ENCODE measurements at regions not wholly inside any gene's neighbourhood (a gene's known extent, or its start where the extent isn't known, plus 50 kb on each side); places are given as distances from the start of the nearest gene placed in this dataset.
A peak's percentile ranks its signal among the peaks of the same experiment; 100 is the strongest.

DNA sequence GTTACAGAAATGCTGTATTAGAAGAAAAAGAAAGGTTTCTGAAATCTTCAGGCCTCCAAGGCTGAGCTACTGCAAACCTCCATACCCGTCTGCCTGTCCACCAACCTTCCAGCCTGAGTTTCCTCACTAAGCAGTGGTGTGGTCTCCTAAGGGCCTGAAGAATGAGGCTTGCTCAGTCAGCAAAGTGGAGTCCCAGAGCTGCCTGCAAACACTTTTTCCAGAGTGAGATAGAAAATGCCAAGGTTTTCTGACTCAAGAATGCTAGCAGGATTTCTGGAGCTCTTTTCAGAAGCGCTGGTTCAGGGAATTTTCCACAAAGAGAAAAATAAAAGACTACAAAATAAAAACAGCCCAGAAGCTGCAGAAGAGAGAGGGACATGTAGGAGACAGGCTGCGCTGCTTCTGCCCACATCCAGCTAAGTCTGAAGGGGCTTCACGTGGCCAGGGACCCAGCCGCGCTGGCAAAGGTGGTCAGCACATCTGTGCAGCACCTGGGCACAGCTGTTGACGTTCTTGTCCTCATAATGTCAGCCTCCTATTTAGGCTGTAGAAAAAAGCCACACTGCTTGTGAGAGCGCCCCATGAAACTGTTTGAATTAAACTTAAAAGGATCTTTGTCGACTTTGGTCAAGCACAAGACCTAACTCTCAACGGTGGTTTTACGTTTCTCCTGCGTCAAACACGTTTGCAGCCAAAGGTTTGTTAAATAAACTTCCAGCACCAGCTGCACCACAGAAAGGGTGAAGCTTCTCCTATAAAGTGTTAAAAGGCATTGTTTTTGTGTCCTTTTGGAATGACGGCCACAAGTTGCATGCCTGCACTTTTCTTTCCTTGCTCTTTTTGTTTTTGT is 209.0 kb downstream of the THBS2 start:
- no peak for DNase-seq

DNA sequence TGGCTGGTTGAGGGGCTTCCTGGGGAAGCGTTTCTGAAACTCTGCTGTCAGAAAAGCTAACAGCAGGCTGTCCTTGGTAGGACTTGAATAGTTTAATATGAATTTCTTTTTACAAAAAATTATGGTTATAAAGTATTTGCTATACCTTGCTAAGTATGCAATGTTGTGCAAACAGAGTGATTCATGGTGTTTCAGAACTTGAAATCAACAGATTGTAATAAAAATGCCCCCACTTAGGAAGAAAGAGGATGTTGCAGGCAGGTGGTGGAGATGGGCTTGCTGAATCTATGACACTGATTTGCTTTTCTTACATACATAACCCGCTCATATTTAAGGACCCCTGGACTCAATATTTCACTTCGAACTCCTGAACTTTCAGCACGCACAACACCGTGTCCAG is 211.6 kb downstream of the THBS2 start:
- no peak for DNase-seq

DNA sequence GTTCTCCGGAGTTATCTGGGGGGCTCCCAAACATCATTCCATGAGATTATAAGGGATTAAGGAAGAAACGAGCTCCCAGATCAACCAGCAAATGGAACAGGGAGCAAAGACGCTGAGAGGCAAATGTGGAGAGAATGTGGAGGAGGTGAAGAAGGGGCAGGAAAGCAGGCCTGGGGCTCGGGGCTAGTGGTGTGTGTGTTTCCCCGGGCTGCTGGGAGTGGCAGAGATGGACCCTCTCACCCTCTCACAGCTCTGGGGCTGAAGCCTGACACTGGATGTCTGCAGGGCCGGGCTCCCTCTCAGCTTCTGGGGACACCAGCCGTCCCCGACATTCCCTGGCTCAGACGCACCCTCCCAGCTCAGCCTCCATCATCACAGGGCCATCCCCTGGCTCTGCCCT is 212.6 kb downstream of the THBS2 start:
- no peak for DNase-seq

DNA sequence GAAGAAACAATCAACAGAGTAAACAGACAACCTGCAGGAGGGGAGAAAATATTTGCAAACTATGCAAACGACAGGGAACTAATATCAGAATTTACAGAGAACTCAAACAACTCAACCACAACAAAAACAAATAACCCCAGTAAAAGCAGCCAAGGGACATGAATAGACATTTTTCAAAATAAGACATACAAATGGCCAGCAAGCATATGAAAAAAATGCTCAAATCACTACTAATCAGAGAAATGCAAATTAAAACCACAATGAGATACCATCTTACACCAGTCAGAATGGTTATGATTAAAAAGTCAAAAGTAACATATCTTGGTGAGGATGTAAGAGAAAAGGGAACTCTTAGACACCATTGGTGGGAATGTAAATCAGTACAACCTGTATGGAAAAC is 215.0 kb downstream of the THBS2 start:
- no peak for DNase-seq

DNA sequence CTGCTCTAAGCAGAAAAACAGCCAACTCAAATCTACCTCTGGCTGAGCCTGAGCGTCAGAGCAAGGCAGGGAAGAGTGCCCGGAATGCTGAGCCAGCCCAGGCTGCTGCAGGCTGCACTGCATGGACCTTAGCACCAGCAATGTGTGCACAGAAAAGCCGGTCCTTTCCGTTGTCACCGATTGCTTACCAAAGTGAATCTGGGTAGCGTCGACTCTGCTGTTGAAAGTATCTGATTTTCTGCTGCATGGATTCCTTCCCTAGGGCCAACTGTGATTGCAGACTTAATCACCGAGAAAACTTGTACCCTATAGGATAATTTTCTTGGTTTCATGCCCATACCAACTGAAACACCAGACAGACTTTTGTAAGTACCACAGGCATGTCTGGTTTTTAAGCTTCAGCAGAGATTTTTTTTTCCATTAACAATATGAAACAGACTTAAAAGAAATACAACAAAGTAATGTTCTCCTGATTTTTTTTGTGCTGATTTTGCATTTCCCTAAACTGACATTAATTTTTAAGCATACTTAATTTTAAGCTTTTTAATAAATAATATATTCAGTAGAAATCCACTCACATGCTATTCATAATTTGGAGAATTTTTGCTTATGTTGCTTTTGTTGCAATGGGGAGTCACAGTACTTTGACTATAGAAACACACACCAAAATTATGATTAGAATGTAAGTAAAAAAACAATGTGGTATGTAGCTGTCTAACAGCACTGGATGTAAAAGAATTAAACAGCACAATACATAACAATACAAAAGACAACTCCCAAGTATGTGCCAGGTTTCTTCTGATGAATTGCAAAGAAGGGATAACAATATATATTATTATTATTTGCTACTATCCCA is 218.0 kb downstream of the THBS2 start:
- no peak for DNase-seq

DNA sequence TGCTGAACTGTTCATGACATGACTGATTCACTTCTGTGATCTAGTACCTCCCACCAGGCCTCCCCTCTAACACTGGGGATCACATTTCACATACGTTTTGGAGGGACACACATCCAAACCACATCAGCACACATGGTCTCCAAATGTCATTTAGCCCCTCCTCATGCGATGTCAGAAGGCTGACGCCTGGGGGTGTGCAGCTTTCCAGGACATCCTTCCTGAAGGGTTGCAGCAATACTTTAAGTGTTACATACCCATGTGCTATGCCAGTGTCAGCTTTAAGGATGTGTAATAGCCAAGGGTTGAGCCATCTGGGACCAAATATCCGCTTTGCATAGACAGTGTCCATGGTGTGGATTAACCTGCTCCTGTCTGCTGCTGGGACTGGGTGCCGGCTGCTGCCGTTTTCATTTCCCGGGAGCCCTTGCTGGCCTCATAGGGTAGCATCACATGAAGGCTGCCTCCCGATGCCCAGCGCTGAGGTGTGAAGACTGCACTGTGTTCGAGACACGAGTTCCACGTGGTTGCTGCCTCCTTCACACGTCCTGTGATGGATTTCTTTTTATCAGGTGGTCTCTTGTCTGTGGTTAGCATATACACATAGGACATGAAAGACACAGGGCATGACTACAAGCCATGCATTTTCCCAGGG is 219.0 kb downstream of the THBS2 start:
- DNase-seq = no peak

DNA sequence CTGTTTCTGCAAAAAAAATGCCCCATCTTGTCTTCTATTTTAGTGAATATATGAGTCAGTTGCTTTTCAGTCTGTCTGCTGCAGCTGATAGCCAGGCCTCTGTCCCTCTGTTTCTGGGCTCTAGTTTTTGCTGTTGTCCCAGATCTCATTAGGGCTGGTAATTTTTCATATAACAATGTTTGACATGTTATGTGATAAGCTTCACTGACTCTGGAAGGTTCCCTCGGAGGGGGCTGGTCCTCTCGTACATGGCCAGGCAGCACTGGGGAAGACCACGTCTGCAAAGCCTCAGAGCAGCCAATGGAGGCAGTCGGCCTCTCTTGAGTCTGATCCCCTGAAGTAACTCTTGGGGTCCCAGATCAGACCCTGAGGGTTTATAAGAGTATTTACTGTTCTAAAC is 223.8 kb downstream of the THBS2 start:
- no peak for DNase-seq

DNA sequence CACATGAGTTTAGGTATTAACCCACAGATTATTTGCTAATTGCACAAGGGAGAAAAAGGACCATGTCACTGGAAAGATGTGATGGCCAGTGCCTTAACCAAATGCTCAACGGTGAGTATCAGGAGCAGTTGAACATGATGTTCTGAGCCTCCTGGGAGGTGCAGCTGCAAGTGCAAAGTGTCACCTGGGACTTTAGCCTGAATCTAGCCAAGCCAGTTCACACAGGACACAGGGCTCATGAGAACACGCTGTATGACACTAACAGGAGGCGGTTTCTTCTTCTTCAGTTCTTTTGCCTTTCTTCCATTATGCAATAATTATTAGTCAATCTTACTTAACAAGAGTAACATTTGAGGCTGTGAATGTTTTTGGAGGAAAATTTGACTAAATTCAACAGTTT is 225.3 kb downstream of the THBS2 start:
- no peak for DNase-seq

DNA sequence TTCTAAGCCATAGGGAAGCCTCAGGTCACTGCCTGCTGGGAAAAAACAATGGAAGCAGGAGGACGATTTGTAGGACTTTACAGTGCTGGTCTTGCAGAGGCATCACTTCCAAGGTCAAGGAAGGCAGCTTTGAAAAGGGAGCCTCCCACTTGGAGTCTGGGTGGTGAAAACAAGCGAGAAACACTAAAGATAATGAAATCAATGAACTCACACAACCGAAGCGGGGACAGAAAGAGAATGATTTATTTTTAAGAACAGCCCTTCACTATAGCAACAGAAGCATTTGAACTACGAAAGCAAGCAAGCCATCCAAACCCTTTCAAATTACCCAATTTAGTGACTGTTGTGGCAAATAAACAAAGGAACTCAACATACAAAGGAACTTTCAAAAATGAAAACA is 227.5 kb downstream of the THBS2 start:
- no peak for DNase-seq

DNA sequence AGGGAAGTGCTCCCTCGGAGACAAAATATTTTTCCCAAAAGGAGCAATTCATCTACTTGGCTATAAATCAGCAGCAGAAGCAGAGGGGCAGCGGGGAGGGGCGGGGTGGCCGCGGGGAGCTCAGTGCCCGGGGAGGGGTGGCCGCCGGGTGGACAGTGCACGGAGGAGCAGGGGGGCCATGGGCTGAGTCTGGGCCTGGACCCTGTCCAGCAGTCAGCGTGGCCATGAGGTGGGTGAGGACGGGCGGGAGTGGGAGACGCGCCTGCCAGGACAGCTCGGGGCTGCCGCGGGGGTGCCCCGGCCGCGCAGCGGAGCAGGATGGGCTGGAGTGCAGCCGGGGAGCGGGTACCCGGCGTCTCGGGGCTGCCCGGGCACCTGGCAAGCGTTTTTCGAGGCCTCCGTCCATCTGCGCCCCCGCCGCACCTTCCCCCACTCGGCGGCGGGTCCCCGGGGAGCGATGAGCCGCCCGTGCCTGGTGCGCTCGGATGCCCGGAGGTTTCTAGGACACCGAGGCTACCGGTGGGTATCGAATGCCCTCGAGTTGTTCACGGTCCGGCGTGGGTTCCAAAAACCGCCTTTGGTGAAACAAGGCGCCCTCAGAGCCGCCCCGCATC is 229.5 kb downstream of the THBS2 start:
- no peak for DNase-seq

DNA sequence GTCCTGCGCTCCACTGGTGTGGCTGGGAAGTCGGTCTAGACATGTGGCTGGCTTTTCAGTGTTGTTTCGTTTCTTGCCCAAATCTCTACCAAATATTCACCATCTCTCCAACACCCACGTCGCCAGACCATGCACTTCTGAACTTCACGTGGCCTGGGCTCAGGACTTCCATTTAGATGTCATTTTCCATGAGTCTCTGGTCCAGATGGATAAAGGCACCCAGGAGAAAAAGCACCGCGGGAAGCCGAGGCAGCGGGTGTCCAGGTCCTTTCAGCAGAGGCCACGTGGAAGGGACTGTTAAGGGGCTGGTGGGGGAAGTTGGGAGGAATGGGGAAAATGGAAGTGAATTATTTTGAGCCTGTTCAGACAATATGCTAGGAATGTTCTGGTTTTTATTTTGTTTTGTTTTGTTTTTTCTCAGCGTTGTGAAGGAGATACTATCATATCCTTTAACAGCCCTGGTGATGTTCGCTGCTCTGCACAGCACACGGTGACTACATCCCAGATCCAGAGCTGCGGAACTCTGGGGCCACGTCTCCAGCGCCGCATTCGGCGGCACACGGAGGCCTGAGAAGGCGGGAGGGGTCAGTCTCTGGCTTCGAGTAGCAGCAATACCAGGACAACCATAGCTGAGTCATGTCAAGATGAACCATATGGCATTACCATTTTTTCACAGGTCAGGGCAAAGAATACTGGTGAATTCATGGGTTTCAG is 230.3 kb downstream of the THBS2 start:
- DNase-seq = no peak

DNA sequence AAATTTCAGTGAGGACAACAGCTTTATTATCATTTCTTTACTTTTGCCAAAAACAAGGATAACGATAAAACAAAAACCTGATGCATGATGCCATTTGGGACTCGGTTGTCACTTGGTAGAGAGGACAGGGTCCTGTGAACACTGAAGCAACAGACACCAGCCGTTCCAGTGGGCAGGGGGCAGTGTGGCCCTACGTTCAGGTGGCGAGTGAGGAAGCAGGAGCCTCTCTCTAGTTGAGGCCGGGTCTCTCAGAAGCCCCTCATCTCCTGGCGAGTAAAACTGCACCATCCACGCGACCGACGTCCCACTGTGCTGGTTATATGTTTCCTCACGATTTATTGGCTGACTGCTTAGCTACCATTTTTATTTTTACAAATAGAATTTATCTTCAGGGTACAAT is 231.6 kb downstream of the THBS2 start:
- no peak for DNase-seq

DNA sequence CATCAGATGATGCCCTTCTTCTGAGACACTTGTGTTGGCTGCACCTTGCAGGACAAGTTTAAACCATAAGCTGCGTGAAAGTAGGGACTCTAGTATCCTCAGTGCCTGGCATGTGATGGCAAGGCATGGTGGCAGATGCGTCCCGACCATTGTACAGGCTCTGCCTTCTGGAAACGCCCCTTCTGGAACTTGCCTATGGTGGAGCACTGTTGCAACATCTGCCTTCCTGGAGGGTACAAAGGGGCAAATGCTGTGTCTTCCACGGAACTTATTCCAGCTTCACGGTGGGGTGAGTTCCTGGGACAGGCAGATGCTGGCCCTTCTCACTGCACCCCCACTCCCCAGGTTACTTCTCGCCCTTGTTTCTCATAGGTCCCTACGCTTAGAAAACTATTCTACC is 232.8 kb downstream of the THBS2 start:
- no peak for DNase-seq

DNA sequence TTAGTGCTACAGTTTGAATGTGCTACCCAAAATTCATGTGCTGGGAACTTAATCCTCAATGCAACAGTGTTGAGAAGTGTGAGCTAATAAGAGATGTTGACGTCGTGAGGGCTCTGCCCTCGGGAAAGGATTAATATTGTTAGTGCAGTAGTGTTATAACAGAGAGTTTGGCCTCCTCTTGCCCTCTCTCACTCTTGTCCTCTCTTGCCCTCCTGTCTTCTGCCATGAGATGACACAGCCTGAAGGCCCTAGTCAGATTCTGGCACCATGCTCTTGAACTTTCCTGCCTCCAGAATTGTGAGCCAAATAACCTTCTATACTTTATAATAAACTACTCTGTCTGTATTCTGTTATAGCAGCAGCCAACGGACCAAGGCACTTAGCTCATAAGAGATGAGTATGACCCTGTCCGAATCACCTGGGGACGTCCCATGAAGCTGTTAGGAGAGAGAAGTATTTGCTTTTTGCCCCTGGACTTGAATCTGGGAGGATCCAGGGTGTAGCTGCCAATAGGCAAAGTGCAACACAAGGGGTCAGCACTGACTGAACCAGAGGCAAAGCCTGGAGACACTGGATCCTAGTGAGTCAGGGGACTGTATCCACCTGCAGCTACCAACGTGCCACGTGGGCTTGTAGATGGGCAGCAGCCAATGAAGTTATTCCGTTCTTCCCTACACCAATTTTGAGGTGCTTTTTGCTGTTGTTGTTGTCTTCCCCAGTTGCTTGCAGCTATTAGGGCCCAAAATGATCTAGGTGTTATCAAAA is 233.7 kb downstream of the THBS2 start:
- DNase-seq = no peak

DNA sequence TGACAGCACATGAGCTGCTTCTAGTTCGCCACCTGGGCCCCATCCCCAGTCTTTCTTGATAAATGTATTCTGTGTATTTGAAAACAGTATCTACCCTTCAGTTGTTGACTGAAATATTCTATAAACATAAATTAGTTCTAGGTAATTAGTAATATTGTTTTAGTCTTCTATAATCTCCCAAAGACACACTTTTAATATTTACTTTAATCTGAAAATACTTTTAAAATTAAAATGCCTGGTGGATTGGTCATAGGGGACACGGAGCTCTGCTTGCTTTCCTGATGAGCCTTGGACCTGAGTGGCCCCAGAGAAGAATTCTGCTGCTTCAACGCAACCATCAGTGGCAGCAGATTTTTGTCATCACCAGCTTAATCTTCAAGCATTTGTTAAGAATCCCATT is 234.5 kb downstream of the THBS2 start:
- DNase-seq = no peak

DNA sequence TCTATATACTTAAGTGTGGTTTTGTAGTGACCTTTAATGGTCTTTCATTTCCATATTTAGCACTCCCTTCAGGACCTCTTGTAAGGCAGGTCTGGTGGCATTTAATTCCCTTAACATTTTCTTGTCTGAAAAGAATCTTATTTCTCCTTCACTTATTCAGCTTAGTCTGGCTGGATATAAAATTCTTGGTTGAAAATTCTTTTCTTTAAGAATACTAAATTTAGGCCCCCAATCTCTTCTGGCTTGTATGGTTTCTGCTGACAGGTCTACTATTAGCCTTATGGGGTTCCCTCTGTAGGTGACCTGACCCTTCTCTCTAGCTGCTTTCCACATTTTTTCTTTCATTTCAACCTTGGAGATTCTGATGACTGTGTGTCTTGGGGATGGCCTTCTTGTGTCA is 236.9 kb downstream of the THBS2 start:
- no peak for DNase-seq

DNA sequence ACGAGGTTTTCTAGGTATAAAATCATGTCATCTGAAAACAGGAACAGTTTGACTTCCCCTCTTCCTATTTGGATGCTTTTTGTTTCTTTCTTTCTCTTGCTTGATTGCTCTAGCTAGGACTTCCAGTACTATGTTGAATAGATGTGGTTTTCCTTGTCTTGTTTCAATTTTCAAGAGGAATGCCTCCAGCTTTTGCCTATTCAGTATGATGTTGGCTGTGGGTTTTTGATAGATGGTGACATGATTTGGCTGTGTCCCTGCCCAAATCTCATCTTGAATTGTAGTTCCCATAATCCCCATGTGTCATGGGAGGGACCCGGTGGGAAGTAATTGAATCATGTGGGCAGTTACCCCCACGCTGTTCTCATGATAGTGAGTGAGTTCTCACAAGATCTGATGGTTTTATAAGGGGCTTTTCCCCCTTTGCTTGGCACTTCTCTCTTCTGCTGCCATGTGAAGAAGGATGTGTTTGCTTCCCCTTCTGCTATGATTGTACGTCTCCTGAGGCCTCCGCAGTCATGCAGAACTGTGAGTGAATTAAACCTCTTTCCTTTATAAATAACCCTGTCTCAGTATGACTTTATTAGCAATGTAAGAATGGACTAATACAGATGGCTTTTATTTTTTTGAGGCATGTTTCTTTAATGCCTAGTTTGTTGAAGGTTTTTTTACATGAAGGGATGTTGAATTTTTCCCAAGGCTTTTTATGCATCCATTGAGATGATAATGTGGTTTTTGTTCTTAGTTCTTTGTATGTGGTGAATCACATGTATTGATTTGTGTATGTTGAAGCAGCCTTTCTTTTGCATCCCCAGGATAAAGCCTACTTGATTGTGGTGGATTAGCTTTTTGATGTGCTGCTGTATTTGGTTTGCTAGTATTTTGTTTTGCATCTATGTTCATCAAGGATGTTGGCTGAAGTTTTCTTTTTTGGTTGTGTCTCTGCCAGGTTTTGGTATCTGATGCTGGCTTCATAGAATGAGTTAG is 239.1 kb downstream of the THBS2 start:
- DNase-seq = no peak

DNA sequence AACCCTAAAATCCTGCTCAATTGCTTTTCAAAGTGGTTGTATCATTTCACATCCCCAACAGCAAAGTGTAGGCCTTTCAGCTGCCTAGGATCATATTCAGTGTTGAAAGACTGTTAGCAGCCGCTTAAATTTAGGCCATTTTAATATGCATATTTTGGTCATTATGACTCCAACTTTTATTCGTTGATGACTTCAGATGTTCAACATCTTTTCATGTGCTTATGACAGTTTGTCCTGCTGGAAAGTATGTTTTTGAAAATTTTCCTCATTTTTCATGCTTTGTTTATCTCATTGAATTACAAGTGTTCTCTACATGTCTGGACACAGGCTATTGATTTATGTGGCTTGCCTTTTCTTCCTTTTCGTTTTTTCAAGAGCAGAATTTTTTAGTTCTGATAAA is 244.0 kb downstream of the THBS2 start:
- DNase-seq = no peak

DNA sequence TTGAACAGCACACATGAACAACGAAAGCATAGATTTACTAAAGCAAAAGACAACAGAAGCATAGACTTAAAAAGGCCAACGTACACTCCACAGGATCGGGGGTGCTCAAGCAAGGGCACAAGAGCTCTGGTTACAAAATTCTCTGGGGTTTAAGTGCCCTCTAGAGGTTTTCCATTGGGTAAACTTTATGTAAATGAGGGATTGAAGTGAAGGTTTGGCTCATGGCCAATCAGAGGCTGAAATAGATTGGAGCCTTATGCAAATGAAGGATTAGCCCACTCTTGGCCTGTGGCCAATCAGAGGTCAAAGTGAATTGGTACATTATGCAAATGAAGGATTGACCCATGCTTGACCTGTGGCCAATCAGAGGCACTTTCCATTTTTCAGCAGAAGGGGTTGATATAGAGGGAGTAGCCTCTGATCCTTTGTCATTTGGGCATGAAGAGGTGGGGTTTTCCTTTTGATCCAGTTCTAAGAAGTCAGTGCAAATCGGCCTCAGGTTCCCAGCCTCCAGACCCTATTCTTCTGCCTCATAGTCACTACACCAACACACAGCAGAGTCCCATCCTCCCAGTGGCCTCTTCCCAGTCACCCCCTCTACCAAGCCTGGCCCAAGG is 244.9 kb downstream of the THBS2 start:
- DNase-seq = peak; percentile 3

DNA sequence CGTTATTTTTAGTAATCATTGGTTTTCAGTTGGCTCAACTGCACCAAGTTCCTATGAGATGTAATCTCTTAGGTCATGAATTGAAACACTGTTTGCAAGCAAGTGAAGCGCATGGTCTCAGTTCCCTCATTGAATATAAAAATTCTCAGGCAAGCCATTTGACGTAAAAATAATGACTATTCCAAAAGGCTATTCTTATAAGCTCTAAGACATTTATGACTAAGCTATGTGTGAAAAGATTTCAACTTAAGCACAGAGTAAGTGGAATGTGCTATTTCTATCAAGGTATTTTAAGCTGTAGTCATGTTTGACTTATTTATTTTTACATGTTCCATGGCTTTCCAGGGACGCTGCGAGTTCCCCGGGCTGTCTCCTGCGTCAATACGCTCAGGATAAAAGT is 248.5 kb downstream of the THBS2 start:
- no peak for DNase-seq

Measured in hematopoietic multipotent progenitor cell treated with erythropoietin and hydrocortisone succinate and interleukin-3 and kit ligand, for 4 days (in vitro differentiated cells).